ENCODE measurements at regions not wholly inside any gene's neighbourhood (a gene's known extent, or its start where the extent isn't known, plus 50 kb on each side); places are given as distances from the start of the nearest gene placed in this dataset.

DNA sequence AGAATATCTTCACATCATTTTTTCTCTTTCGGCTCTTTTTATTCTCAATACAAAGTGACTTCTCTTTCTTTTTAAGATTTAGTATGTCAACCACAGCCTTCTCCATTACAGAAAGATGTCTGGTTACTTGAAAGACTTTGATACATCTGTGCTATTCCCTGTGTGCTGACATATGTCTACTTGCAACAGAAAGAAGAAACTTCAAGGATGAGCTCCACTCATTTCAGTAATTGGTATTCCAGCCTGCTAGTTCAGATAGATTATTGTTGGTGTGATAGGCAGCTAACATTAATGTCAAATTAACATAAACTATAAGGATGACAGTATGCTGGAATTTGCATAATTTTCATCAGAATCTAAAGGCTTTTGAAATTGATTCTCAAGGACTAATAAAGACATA, 948.7 kb downstream of the PCDH18 start:
- Histone ChIP-seq H3K27ac (ENCODE audit: low read depth, low read length) (no peak overlapping the region), H3K4me1 (ENCODE audit: control insufficient read depth, low read length) (no peaks in the 10 kb centered on the region), H3K9me3 (ENCODE audit: control insufficient read depth, insufficient read depth, low read length) (no peaks in the 10 kb centered on the region), H3K79me2 (ENCODE audit: control insufficient read depth, low read length) (no peaks in the 10 kb centered on the region), H3F3A (ENCODE audit: control insufficient read depth, insufficient read depth) (no peaks in the 10 kb centered on the region), H3K4me2 (ENCODE audit: low read length) (no peak overlapping the region), H3K4me3 (ENCODE audit: low read length) (no peak overlapping the region), H3K9me2 (replicated peaks; ENCODE audit: control insufficient read depth, low read length) (no peaks in the 10 kb centered on the region), H3K36me3 (ENCODE audit: control insufficient read depth, low read length) (no peaks in the 10 kb centered on the region), H4K20me1 (ENCODE audit: control insufficient read depth, insufficient read depth, low read depth, low read length) (no peaks in the 10 kb centered on the region), H3K27me3 (ENCODE audit: control insufficient read depth, low read length) (no peaks in the 10 kb centered on the region)
- TF ChIP-seq EZH2phosphoT487 (IDR thresholded peaks at IDR 0.05; ENCODE audit: borderline replicate concordance, low read length), result no peak
- TF ChIP-seq, protein P1, sequence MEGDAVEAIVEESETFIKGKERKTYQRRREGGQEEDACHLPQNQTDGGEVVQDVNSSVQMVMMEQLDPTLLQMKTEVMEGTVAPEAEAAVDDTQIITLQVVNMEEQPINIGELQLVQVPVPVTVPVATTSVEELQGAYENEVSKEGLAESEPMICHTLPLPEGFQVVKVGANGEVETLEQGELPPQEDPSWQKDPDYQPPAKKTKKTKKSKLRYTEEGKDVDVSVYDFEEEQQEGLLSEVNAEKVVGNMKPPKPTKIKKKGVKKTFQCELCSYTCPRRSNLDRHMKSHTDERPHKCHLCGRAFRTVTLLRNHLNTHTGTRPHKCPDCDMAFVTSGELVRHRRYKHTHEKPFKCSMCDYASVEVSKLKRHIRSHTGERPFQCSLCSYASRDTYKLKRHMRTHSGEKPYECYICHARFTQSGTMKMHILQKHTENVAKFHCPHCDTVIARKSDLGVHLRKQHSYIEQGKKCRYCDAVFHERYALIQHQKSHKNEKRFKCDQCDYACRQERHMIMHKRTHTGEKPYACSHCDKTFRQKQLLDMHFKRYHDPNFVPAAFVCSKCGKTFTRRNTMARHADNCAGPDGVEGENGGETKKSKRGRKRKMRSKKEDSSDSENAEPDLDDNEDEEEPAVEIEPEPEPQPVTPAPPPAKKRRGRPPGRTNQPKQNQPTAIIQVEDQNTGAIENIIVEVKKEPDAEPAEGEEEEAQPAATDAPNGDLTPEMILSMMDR (IDR thresholded peaks at IDR 0.05; ENCODE audit: low read depth, low read length, poor library complexity, severe bottlenecking), result no peak

DNA sequence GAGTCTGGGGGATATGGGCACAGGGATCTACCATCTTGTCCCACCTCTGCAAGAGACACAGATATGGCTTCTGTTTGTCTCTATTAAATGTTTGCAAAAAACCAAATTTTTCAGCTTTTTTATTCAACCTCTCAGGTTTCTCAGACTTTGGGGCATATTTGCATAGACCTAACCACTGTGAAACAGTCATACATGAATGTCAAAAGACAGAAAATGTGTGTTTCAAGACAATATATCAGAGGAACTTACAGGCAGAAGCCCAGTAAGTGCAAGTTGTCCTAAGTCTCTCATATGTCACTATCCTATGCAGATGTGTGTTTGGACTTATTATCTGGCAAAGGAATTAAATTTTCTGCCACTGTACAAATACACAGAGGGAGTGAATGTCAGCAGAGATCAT, 951.2 kb downstream of the PCDH18 start:
- H3K9me3 ChIP-seq (ENCODE audit: control insufficient read depth, insufficient read depth, low read length), result no peaks in the 10 kb centered on the region
- no peak overlapping the region for H3K4me3 ChIP-seq (ENCODE audit: low read length)
- H3K9me2 ChIP-seq (replicated peaks; ENCODE audit: control insufficient read depth, low read length), result no peaks in the 10 kb centered on the region
- H3K27me3 ChIP-seq (ENCODE audit: control insufficient read depth, low read length), result no peaks in the 10 kb centered on the region
- H3K36me3 ChIP-seq (ENCODE audit: control insufficient read depth, low read length), result no peaks in the 10 kb centered on the region
- H4K20me1 ChIP-seq (ENCODE audit: control insufficient read depth, insufficient read depth, low read depth, low read length), result no peaks in the 10 kb centered on the region
- no peaks in the 10 kb centered on the region for H3K4me1 ChIP-seq (ENCODE audit: control insufficient read depth, low read length)
- H3F3A ChIP-seq (ENCODE audit: control insufficient read depth, insufficient read depth), result no peaks in the 10 kb centered on the region
- TF ChIP-seq, protein P1 (IDR thresholded peaks at IDR 0.05; ENCODE audit: low read depth, low read length, poor library complexity, severe bottlenecking), result no peak
- H3K79me2 ChIP-seq (ENCODE audit: control insufficient read depth, low read length), result no peaks in the 10 kb centered on the region
- H3K27ac ChIP-seq (ENCODE audit: low read depth, low read length), result no peak overlapping the region
- no peak overlapping the region for H3K4me2 ChIP-seq (ENCODE audit: low read length)

DNA sequence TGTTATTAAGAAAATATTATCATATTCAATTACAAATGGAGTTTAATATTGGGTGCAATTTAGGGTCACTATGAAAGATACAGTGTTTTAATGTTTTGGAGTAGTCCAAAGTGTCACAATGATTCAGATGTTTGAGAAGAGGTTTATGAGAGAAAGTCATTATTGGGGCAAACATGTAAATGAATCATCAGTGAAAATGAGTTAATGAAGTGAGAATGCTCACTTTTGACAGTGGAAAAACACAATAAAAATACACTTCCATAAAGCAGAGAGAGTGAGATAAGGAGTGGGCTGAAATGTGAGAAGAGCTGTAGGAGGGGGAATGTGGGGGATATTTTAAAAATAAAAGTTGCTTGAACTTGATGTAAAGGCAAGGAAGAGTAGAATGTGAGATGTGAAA, 957.1 kb downstream of the PCDH18 start:
- Histone ChIP-seq H3F3A (ENCODE audit: control insufficient read depth, insufficient read depth) (no peaks in the 10 kb centered on the region), H3K36me3 (ENCODE audit: control insufficient read depth, low read length) (no peaks in the 10 kb centered on the region), H3K9me3 (ENCODE audit: control insufficient read depth, insufficient read depth, low read length) (no peaks in the 10 kb centered on the region), H3K27me3 (ENCODE audit: control insufficient read depth, low read length) (no peaks in the 10 kb centered on the region), H3K79me2 (ENCODE audit: control insufficient read depth, low read length) (no peaks in the 10 kb centered on the region), H3K27ac (ENCODE audit: low read depth, low read length) (no peak overlapping the region), H3K4me2 (ENCODE audit: low read length) (no peak overlapping the region), H3K4me1 (ENCODE audit: control insufficient read depth, low read length) (no peaks in the 10 kb centered on the region), H3K9me2 (replicated peaks; ENCODE audit: control insufficient read depth, low read length) (no peaks in the 10 kb centered on the region), H4K20me1 (ENCODE audit: control insufficient read depth, insufficient read depth, low read depth, low read length) (no peaks in the 10 kb centered on the region), H3K4me3 (ENCODE audit: low read length) (no peak overlapping the region)
- TF ChIP-seq, protein P1 (IDR thresholded peaks at IDR 0.05; ENCODE audit: low read depth, low read length, poor library complexity, severe bottlenecking), result no peak
- TF ChIP-seq EZH2phosphoT487 (IDR thresholded peaks at IDR 0.05; ENCODE audit: borderline replicate concordance, low read length), result no peak

DNA sequence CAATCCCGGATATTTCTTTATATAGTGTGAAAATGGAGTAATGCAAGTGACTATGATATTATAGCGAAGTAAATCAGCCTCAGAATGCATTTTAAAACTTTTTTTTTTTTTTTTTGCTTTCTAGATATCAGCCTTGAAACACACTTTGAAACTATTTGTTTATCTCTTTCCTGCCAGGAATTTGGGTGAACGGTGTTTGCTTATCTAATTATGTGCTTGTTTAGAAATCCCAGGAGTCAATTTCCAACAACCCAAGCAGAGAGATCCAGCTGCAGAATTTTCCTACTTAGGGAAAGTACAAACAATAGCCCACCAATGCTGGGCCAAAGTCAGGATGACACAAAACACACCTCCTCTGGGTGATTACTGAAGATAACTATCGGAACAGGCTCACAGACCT, 958.8 kb downstream of the PCDH18 start:
- Histone ChIP-seq H3K4me1 (ENCODE audit: control insufficient read depth, low read length) (no peaks in the 10 kb centered on the region), H4K20me1 (ENCODE audit: control insufficient read depth, insufficient read depth, low read depth, low read length) (no peaks in the 10 kb centered on the region), H3K4me3 (ENCODE audit: low read length) (no peak overlapping the region), H3K9me2 (replicated peaks; ENCODE audit: control insufficient read depth, low read length) (no peaks in the 10 kb centered on the region), H3K27ac (ENCODE audit: low read depth, low read length) (no peak overlapping the region), H3K9me3 (ENCODE audit: control insufficient read depth, insufficient read depth, low read length) (no peaks in the 10 kb centered on the region), H3K4me2 (ENCODE audit: low read length) (no peak overlapping the region), H3K27me3 (ENCODE audit: control insufficient read depth, low read length) (no peaks in the 10 kb centered on the region), H3K79me2 (ENCODE audit: control insufficient read depth, low read length) (no peaks in the 10 kb centered on the region), H3F3A (ENCODE audit: control insufficient read depth, insufficient read depth) (no peaks in the 10 kb centered on the region), H3K36me3 (ENCODE audit: control insufficient read depth, low read length) (no peaks in the 10 kb centered on the region)
- TF ChIP-seq, protein P1 (IDR thresholded peaks at IDR 0.05; ENCODE audit: low read depth, low read length, poor library complexity, severe bottlenecking), result no peak
- TF ChIP-seq EZH2phosphoT487 (IDR thresholded peaks at IDR 0.05; ENCODE audit: borderline replicate concordance, low read length), result no peak
